ENCODE measurements at regions not wholly inside any gene's neighbourhood (a gene's known extent, or its start where the extent isn't known, plus 50 kb on each side); places are given as distances from the start of the nearest gene placed in this dataset.

GRCh38 chr10:52635651-52636050 is 136.9 kb downstream of the MBL2 start:
- TF ChIP-seq POLR2A (IDR thresholded peaks at IDR 0.05) (no peak), POLR2AphosphoS5 (IDR thresholded peaks at IDR 0.05) (no peak)

Data from upper lobe of left lung (tissue), 4 donors.